C4-2B (cell line): ENCODE measurements at regions not wholly inside any gene's neighbourhood (a gene's known extent, or its start where the extent isn't known, plus 50 kb on each side); places are given as distances from the start of the nearest gene placed in this dataset.

Source experiments
- CTCF ChIP-seq: fragments of 450-650 bp; conservative IDR thresholded peaks from 2 replicates; pipeline ENCODE4 v1.5.1; 2017; ENCODE audit warnings: mild to moderate bottlenecking
- ZFX ChIP-seq: fragments of 450-650 bp; IDR thresholded peaks from 2 replicates; pipeline ENCODE4 v1.6.1; 2017

- TF ChIP-seq CTCF: no peak
- TF ChIP-seq ZFX: no peak
Measured at GRCh38 chr13:50720861-50721671, 122.4 kb downstream of the DLEU7 start.
